Smooth muscle cell (in vitro differentiated cells): ENCODE measurements at regions not wholly inside any gene's neighbourhood (a gene's known extent, or its start where the extent isn't known, plus 50 kb on each side); places are given as distances from the start of the nearest gene placed in this dataset.
"Not testable (repeated sequence)": the region's sequence is repeated elsewhere in the genome, so short reads cannot be mapped to it uniquely, and the experiment has no call there.

Experiments used
- DNase-seq: peaks from one replicate; lab custom pipeline; 2025; ENCODE audit not compliant: unreplicated experiment; lab: John Stamatoyannopoulos, UW
- H2AFZ ChIP-seq: fragments of 200-600 bp; sonication (generic); 2 replicates; pipeline ENCODE4 v1.6.0; 2016; ENCODE audit warnings: antibody characterized with exemption, low read depth, mild to moderate bottlenecking
- H3F3A ChIP-seq: fragments of 200-600 bp; sonication (generic); 2 replicates; pipeline ENCODE4 v1.6.0; 2017; ENCODE audit warnings: antibody characterized with exemption, low read depth
- H3K27ac ChIP-seq: fragments of 200-600 bp; sonication (generic); 2 replicates; pipeline ENCODE4 v1.5.1; 2016; ENCODE audit warnings: low read depth, mild to moderate bottlenecking
- H3K27me3 ChIP-seq: fragments of 200-600 bp; sonication (generic); 2 replicates; pipeline ENCODE4 v1.6.1; 2016; ENCODE audit warnings: low read depth, mild to moderate bottlenecking
- H3K36me3 ChIP-seq: fragments of 200-600 bp; sonication (generic); 2 replicates; pipeline ENCODE4 v1.5.1; 2016; ENCODE audit warnings: low read depth
- H3K4me1 ChIP-seq: fragments of 200-600 bp; sonication (generic); 2 replicates; pipeline ENCODE4 v1.5.1; 2016; ENCODE audit warnings: low read depth
- H3K4me2 ChIP-seq: fragments of 200-600 bp; sonication (generic); 2 replicates; pipeline ENCODE4 v1.6.0; 2016; ENCODE audit warnings: mild to moderate bottlenecking
- H3K4me3 ChIP-seq: fragments of 200-600 bp; sonication (generic); 2 replicates; pipeline ENCODE4 v1.5.1; 2016; ENCODE audit warnings: mild to moderate bottlenecking
- H3K79me2 ChIP-seq: fragments of 200-600 bp; sonication (generic); 2 replicates; pipeline ENCODE4 v1.6.0; 2016; ENCODE audit warnings: low read depth, mild to moderate bottlenecking
- H3K9ac ChIP-seq: fragments of 200-600 bp; sonication (generic); 2 replicates; pipeline ENCODE4 v1.6.0; 2016; ENCODE audit warnings: low read depth
- H3K9me3 ChIP-seq: fragments of 200-600 bp; sonication (generic); replicated peaks from 2 replicates; pipeline ENCODE4 v1.5.1; 2016; ENCODE audit warnings: low read depth
- H4K20me1 ChIP-seq: fragments of 200-600 bp; sonication (generic); 2 replicates; pipeline ENCODE4 v1.6.0; 2016; ENCODE audit warnings: low read depth
- CTCF ChIP-seq: fragments of 200-600 bp; sonication (generic); IDR thresholded peaks from 2 replicates; pipeline ENCODE4 v1.5.1; 2017; ENCODE audit warnings: borderline replicate concordance, mild to moderate bottlenecking, antibody characterized with exemption; ENCODE audit not compliant: insufficient read depth, poor library complexity, severe bottlenecking
- WGBS: methylation state at CpG from one replicate; pipeline ENCODE4 v1.1.7; 2016; ENCODE audit warnings: low lambda C conversion rate; 5-methylcytosine and 5-hydroxymethylcytosine counted together

GRCh38 chr3:165946360-165946759, 109.1 kb upstream of the BCHE start:
- no peak overlapping the region for H3K4me3 ChIP-seq
- no peaks in the 10 kb centered on the region for H4K20me1 ChIP-seq

GRCh38 chr3:165938986-165939540, 101.8 kb upstream of the BCHE start:
- H3F3A ChIP-seq: no peaks in the 10 kb centered on the region
- TF ChIP-seq CTCF: no peak
- no peaks in the 10 kb centered on the region for H3K79me2 ChIP-seq
- DNase-seq: no peak
- no peak overlapping the region for H3K4me3 ChIP-seq
- H3K36me3 ChIP-seq: no peaks in the 10 kb centered on the region
- no peak overlapping the region for H3K4me2 ChIP-seq
- H2AFZ ChIP-seq: no peak overlapping the region
- H3K4me1 ChIP-seq: no peaks in the 10 kb centered on the region
- 100% methylated on average over 1 of the region's 1 CpG for WGBS
- H3K9me3 ChIP-seq: no peaks in the 10 kb centered on the region
- H3K27ac ChIP-seq: no peak overlapping the region
- H3K9ac ChIP-seq: no peak overlapping the region
- H4K20me1 ChIP-seq: no peaks in the 10 kb centered on the region
- no peaks in the 10 kb centered on the region for H3K27me3 ChIP-seq

More at GRCh38 chr3:165946360-165946759, 109.1 kb upstream of the BCHE start:
- Histone ChIP-seq H2AFZ (no peak overlapping the region), H3K79me2 (no peaks in the 10 kb centered on the region), H3K27me3 (no peaks in the 10 kb centered on the region), H3K4me1 (no peaks in the 10 kb centered on the region), H3K4me2 (no peak overlapping the region), H3K36me3 (no peaks in the 10 kb centered on the region), H3K9ac (no peak overlapping the region), H3K9me3 (no peaks in the 10 kb centered on the region), H3F3A (no peaks in the 10 kb centered on the region), H3K27ac (no peak overlapping the region)
- DNase-seq: no peak
- TF ChIP-seq CTCF: no peak

- 100% methylated on average over 1 of the region's 1 CpG for WGBS
- H3K9ac ChIP-seq, H3F3A ChIP-seq, H3K27ac ChIP-seq, H3K79me2 ChIP-seq, DNase-seq, H3K27me3 ChIP-seq, H2AFZ ChIP-seq, H4K20me1 ChIP-seq, H3K4me3 ChIP-seq, H3K9me3 ChIP-seq, H3K4me1 ChIP-seq, H3K4me2 ChIP-seq, H3K36me3 ChIP-seq: not testable (repeated sequence)
These were observed 98.9 kb upstream of the BCHE start for GRCh38 chr3:165936081-165936480.

- H2AFZ ChIP-seq, H3K9me3 ChIP-seq, H3K4me2 ChIP-seq, H3K36me3 ChIP-seq, H3K9ac ChIP-seq, H3K79me2 ChIP-seq, H3K27me3 ChIP-seq, H3K4me3 ChIP-seq, H4K20me1 ChIP-seq, H3K27ac ChIP-seq, DNase-seq, H3F3A ChIP-seq, H3K4me1 ChIP-seq: not testable (repeated sequence)
- 92% methylated on average over 29 of the region's 29 CpGs for WGBS
These were observed 87.1 kb upstream of the BCHE start for GRCh38 chr3:165924301-165924791.

GRCh38 chr3:165920984-165921383, 83.8 kb upstream of the BCHE start:
- H3K9me3 ChIP-seq: no peaks in the 10 kb centered on the region
- H3F3A ChIP-seq: no peaks in the 10 kb centered on the region
- H3K9ac ChIP-seq: no peak overlapping the region
- TF ChIP-seq CTCF: no peak
- no peak overlapping the region for H2AFZ ChIP-seq
- H3K36me3 ChIP-seq: no peaks in the 10 kb centered on the region
- H3K27me3 ChIP-seq: no peaks in the 10 kb centered on the region
- no peak overlapping the region for H3K4me3 ChIP-seq
- no peak overlapping the region for H3K27ac ChIP-seq
- H3K4me1 ChIP-seq: no peaks in the 10 kb centered on the region
- no peaks in the 10 kb centered on the region for H4K20me1 ChIP-seq
- no peak overlapping the region for H3K4me2 ChIP-seq
- 65% methylated on average over 5 of the region's 5 CpGs for WGBS
- no peak for DNase-seq
- no peaks in the 10 kb centered on the region for H3K79me2 ChIP-seq
